D721Med (cell line): ENCODE measurements at regions not wholly inside any gene's neighbourhood (a gene's known extent, or its start where the extent isn't known, plus 50 kb on each side); places are given as distances from the start of the nearest gene placed in this dataset.
A peak's percentile ranks its signal among the peaks of the same experiment; 100 is the strongest.

Experiments
- DNase-seq: peaks from one replicate; pipeline ENCODE4 v3.0.0; 2011; ENCODE audit warnings: low spot score; ENCODE audit not compliant: insufficient read length
- FAIRE-seq: peaks from 2 replicates; lab custom pipeline; 2011; peaks lifted over from hg19 to GRCh38; lab: Jason Lieb, UNC
- TF ChIP-seq, protein P1 (sequence below): IDR thresholded peaks from 2 replicates; pipeline ENCODE4 v1.5.1; 2012; ENCODE audit warnings: mild to moderate bottlenecking, control low read depth; ENCODE audit not compliant: insufficient read depth; ENCODE audit errors: missing control alignments

DNA sequence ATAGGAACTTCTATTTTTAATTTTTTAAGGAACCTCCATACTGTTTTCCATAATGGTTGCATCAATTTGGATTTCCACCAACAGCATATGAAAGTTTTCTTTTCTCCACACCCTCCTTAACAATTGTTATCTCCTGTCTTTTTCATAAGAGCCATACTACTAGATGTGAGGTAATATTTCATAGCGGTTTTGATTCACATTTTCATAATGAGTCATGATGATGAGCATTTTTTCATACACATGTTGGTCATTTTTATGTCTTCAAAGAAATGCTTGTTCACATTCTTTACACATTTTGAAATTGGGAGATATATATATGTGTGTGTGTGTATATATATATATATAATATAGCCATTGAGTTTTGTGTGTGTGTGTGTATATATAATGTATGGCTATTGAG is 420.3 kb upstream of the PCDH9 start:
- TF ChIP-seq, protein P1, sequence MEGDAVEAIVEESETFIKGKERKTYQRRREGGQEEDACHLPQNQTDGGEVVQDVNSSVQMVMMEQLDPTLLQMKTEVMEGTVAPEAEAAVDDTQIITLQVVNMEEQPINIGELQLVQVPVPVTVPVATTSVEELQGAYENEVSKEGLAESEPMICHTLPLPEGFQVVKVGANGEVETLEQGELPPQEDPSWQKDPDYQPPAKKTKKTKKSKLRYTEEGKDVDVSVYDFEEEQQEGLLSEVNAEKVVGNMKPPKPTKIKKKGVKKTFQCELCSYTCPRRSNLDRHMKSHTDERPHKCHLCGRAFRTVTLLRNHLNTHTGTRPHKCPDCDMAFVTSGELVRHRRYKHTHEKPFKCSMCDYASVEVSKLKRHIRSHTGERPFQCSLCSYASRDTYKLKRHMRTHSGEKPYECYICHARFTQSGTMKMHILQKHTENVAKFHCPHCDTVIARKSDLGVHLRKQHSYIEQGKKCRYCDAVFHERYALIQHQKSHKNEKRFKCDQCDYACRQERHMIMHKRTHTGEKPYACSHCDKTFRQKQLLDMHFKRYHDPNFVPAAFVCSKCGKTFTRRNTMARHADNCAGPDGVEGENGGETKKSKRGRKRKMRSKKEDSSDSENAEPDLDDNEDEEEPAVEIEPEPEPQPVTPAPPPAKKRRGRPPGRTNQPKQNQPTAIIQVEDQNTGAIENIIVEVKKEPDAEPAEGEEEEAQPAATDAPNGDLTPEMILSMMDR: no peak
- FAIRE-seq (no peak), DNase-seq (no peak)

DNA sequence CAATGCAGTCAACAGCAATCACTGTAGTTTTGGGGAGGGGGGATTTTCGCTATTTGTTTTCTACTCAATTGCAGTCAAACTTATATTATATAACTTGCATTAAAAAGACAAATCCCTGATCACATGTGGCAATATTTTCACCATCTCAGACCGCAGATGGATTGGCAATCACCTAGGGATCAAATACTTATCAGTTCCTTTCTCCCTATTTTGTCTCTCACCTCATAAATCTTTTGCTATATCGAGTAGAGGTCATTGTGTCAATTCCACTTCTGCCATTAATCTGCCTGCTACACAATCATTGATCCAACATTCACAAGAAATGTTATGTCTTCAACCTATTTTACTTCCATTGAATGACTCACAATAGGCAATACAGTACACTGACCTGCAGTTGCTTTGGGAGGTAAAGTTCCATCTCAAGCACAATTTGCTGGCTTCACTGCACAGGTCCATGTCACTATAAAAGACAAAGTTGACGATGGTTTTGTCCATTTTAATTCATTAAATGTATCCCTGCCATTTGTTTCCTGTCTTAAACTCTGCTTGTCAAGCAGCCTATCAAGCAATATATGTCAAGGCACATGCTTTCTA is 415.8 kb upstream of the PCDH9 start:
- DNase-seq (no peak), FAIRE-seq (no peak)
- TF ChIP-seq, protein P1: no peak

DNA sequence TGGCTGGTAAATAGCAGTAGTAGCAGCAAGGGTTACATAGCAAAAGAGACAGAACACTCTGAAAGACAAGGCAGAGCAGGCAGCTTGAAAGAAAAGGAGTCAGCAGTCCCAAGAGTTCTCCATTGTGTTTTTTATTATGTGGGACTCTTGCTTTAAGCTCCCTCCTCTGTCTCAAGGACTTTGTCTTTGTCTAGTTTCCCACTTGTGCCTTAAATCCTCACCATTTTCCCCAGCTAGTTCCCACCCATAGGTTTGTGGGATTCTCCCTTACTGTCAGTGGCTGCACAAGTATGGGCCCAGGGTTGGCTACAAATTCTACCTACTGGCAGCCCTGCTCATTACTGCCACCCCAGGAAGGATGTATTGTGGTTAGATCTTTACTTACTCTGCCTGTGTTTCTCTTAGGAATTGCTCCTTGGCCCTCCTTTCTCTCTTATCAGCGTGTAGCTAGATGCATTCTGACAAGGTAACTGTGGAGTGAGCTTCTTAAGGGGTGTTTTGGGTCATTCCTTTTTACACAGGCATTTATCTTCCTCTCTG is 413.4 kb upstream of the PCDH9 start:
- DNase-seq (no peak), FAIRE-seq (no peak)
- TF ChIP-seq, protein P1: no peak

DNA sequence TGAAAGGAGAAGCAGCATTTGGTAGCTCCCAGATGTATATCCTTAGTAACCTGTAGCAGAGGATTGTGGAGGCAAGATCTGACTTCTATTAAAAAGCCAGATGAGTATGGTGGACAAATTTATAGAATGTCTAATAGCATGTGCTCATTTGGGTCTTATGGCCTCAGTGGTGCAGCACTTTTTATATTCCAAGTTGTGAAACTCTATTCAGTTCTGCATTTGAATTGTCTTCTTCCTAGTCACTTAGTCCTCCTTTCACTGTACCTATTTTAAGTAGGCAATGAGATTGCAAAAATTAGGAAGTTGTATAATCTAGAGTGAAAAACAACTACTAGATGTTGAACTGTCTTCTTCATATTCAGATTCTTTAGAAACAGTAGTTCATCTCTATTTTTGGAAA is 412.5 kb upstream of the PCDH9 start:
- FAIRE-seq: no peak
- TF ChIP-seq, protein P1: no peak
- no peak for DNase-seq

DNA sequence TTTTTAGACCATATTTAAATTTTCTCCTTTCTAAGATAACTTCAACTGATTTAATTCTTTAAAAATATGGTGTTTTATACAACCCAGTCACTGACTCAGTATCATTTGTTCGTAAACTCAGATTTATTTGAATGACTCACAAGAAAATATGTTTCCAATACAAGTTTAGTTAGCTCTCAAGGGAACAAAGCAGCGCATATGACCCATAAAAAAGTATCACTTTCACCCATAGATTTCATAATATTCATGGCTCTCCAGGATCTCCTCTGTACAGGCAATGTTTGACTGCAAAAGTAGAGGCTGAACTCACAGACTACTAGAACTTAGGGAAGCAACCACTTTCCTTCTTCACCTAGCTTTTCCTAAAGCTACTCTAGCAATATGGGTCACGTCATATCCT is 405.6 kb upstream of the PCDH9 start:
- no peak for FAIRE-seq
- DNase-seq: no peak
- TF ChIP-seq, protein P1: no peak

DNA sequence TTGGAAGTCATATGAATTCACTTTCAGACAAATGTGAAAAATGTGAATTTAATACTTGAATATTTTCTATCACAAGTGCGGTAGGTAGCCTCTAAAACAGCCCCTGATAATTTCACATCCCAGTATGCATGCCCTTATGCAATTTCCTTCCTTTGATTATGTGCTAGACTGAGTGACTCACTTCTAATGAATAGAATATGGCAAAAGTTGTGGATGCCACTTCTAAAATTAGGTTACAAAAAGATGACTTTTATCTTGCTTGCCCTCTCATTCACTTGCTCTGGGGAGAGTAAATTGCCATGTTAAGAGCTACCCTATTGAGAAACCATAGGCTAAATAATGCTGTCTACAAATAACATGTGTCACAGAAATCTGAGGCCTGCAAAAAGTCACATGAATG is 402.5 kb upstream of the PCDH9 start:
- TF ChIP-seq, protein P1: no peak
- DNase-seq: no peak
- no peak for FAIRE-seq

DNA sequence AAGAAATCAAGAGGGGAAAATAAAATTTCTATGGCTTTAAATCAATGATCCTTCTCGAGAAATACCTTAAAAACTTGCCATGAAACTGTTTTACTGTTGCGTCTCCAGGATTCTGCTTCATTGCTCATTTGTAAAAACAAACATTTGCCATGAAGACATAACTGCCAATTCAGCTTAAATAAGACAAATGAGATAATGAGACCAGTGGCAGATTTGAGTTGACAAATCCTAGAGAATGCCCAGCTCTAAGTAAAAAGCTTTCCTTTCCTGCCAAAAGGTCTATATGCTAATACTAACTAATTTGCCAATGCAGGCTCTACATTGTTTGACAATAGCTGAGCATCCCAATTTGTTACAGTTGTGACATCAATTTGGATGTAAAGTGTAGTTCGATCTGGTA is 400.5 kb upstream of the PCDH9 start:
- DNase-seq: no peak
- TF ChIP-seq, protein P1: no peak
- FAIRE-seq: peak; percentile 81
